HAP-1 (cell line): ENCODE measurements at regions not wholly inside any gene's neighbourhood (a gene's known extent, or its start where the extent isn't known, plus 50 kb on each side); places are given as distances from the start of the nearest gene placed in this dataset.
A peak's percentile ranks its signal among the peaks of the same experiment; 100 is the strongest.

ENCODE experiments used
- DNase-seq, 2 experiments: peaks; one replicate each; pipeline ENCODE4 v3.0.0-alpha.2; 2016 to 2020; ENCODE audit warnings: low spot score in 2 of 2
- H3K27me3 ChIP-seq: fragments of 250-450 bp; sonication (Bioruptor Pico); 2 replicates; pipeline ENCODE4 v1.5.1; 2020; ENCODE audit warnings: low read depth, mild to moderate bottlenecking, moderate library complexity
- H3K36me3 ChIP-seq: fragments of 250-450 bp; sonication (Bioruptor Pico); replicated peaks from 2 replicates; pipeline ENCODE4 v1.5.1; 2020; ENCODE audit warnings: mild to moderate bottlenecking
- H3K4me1 ChIP-seq: fragments of 250-450 bp; sonication (Bioruptor Pico); 2 replicates; pipeline ENCODE4 v1.5.1; 2020; ENCODE audit warnings: mild to moderate bottlenecking
- H3K4me3 ChIP-seq: fragments of 250-450 bp; sonication (Bioruptor Pico); 2 replicates; pipeline ENCODE4 v1.5.1; 2020; ENCODE audit warnings: mild to moderate bottlenecking, moderate library complexity
- H3K9me3 ChIP-seq: fragments of 250-450 bp; sonication (Bioruptor Pico); 2 replicates; pipeline ENCODE4 v1.5.1; 2020; ENCODE audit warnings: mild to moderate bottlenecking, moderate library complexity
- in situ Hi-C: fragments of 300-500 bp; cut with MboI; formaldehyde crosslinking; loops from 3 replicates; pipeline ENCODE4 v1.14.3; 2020; ENCODE audit warnings: low sequenced_read_pairs, inconsistent platforms, mixed read lengths

DNA sequence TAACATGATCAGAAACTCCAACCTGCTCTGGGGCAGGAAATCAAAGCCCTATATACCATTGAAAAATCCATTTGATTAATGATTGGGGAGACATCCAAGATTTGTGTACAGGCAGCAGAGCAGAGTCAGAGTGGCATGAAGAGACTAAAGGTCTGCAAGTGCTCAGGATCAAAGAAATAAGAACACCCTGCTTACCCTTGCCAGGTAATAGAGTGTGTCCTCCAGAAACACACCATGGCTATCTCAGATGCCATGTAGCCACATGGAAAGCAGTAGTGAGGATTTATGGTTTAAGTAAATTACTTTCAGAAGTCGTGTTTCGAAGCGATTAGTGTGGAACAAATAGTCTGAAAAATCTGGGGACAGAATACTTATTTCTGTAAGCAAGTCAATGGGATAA, 592.9 kb downstream of the SUCLG1 start:
- in situ Hi-C loops: no loop called here
- no peak for DNase-seq
- Histone ChIP-seq H3K9me3 (no peaks in the 10 kb centered on the region), H3K27me3 (no peaks in the 10 kb centered on the region), H3K4me3 (no peak overlapping the region), H3K4me1 (no peaks in the 10 kb centered on the region), H3K36me3 (no peaks in the 10 kb centered on the region)

- in situ Hi-C loops: no loop called here
- Histone ChIP-seq H3K4me1 (no peaks in the 10 kb centered on the region), H3K9me3 (no peaks in the 10 kb centered on the region), H3K4me3 (no peak overlapping the region), H3K27me3 (no peaks in the 10 kb centered on the region), H3K36me3 (no peaks in the 10 kb centered on the region)
- DNase-seq: no peak
Observed at GRCh38 chr2:83862600-83862999, 596.5 kb downstream of the SUCLG1 start.

- Histone ChIP-seq H3K4me3 (no peak overlapping the region), H3K36me3 (no peaks in the 10 kb centered on the region), H3K27me3 (no peaks in the 10 kb centered on the region), H3K9me3 (no peaks in the 10 kb centered on the region), H3K4me1 (no peaks in the 10 kb centered on the region)
- in situ Hi-C loops: no loop called here
- DNase-seq: no peak
Observed at GRCh38 chr2:83860320-83860719, 598.8 kb downstream of the SUCLG1 start.

DNA sequence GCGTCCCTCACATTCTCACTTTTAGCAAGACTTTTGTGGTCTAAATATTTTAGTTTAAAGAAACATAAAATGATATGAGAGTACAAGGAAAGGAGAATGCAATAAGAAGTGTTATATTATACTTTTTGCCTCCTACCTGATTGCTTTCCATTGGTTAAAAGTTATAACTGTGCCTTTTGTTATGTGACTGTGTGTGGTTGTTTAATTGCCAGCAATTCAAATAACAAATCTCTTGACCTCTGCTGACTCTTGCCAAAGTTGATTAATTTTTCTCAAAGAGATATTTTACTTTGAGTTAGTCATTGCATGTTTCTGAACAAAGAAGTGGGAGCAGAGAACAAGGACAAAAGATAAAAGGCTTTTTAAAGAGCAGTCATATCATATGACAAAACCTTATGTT, 599.5 kb downstream of the SUCLG1 start:
- no peaks in the 10 kb centered on the region for H3K36me3 ChIP-seq
- DNase-seq: no peak
- H3K4me3 ChIP-seq: no peak overlapping the region
- no peaks in the 10 kb centered on the region for H3K4me1 ChIP-seq
- H3K27me3 ChIP-seq: no peaks in the 10 kb centered on the region
- in situ Hi-C loops: no loop called here
- H3K9me3 ChIP-seq: no peaks in the 10 kb centered on the region

DNA sequence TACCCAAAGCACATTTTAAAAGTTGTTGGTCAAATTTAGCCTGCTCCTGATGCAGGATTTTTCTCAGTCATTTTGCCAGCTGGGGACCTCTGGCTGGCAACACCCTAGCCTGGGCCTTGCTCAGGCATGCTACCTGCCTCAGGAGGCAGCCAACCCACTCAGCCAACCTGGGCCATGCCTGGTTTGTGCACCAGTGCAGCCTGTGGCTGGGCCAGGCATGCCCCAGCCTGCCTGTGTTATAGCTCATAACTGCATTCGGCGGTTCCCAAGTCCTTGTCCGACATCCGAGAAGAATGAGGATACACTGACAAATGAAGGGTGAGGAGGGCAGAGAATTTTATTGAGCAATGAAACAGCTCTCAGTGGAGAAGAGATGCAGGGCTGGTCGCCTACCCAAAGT, 608.0 kb downstream of the SUCLG1 start:
- H3K4me3 ChIP-seq: no peak overlapping the region
- no peaks in the 10 kb centered on the region for H3K9me3 ChIP-seq
- in situ Hi-C loops: no loop called here
- H3K36me3 ChIP-seq: no peaks in the 10 kb centered on the region
- H3K4me1 ChIP-seq: no peaks in the 10 kb centered on the region
- no peaks in the 10 kb centered on the region for H3K27me3 ChIP-seq
- DNase-seq: no peak

- no peaks in the 10 kb centered on the region for H3K36me3 ChIP-seq
- no peak for DNase-seq
- no peaks in the 10 kb centered on the region for H3K9me3 ChIP-seq
- H3K4me3 ChIP-seq: no peak overlapping the region
- in situ Hi-C loops: no loop called here
- no peaks in the 10 kb centered on the region for H3K27me3 ChIP-seq
- H3K4me1 ChIP-seq: no peaks in the 10 kb centered on the region
Observed at GRCh38 chr2:83850071-83850725, 608.9 kb downstream of the SUCLG1 start.

GRCh38 chr2:83844490-83844889, 614.6 kb downstream of the SUCLG1 start:
- H3K4me3 ChIP-seq: no peak overlapping the region
- in situ Hi-C loops: no loop called here
- H3K4me1 ChIP-seq: no peaks in the 10 kb centered on the region
- H3K36me3 ChIP-seq: no peaks in the 10 kb centered on the region
- H3K9me3 ChIP-seq: no peaks in the 10 kb centered on the region
- H3K27me3 ChIP-seq: no peaks in the 10 kb centered on the region
- DNase-seq: no peak

DNA sequence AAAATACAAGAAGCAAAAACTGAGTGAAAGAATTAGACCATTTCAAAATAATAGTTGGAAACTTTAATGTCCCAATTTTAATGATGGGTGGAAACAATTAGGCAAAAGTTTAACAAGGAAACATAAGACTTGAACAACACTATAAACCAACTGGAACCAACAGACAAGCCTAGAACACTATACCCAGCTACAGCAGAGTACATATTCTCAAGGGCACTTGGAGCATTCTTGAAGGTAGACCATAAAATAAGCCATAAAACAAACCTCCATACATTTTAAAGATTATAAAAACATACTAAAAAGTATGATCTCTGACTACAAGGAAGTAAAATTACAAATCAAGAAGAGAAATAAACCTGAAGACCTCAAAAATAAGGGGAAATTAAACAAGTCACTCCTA, 616.7 kb downstream of the SUCLG1 start:
- no peak for DNase-seq
- Histone ChIP-seq H3K4me1 (no peaks in the 10 kb centered on the region), H3K4me3 (no peak overlapping the region), H3K36me3 (no peaks in the 10 kb centered on the region), H3K9me3 (no peaks in the 10 kb centered on the region), H3K27me3 (no peaks in the 10 kb centered on the region)
- in situ Hi-C loops: no loop called here

GRCh38 chr2:83837823-83838222, 621.3 kb downstream of the SUCLG1 start:
- no peaks in the 10 kb centered on the region for H3K4me1 ChIP-seq

GRCh38 chr2:83827618-83828017, 631.5 kb downstream of the SUCLG1 start:
- H3K4me1 ChIP-seq: no peaks in the 10 kb centered on the region
- in situ Hi-C loops: no loop called here

More at GRCh38 chr2:83837823-83838222, 621.3 kb downstream of the SUCLG1 start:
- Histone ChIP-seq H3K9me3 (no peaks in the 10 kb centered on the region), H3K36me3 (no peaks in the 10 kb centered on the region), H3K27me3 (no peaks in the 10 kb centered on the region), H3K4me3 (no peak overlapping the region)
- no peak for DNase-seq
- in situ Hi-C loops: no loop called here

GRCh38 chr2:83826577-83826976, 632.5 kb downstream of the SUCLG1 start:
- in situ Hi-C loops: no loop called here
- no peak for DNase-seq
- Histone ChIP-seq H3K36me3 (no peaks in the 10 kb centered on the region), H3K4me1 (no peaks in the 10 kb centered on the region), H3K27me3 (no peaks in the 10 kb centered on the region), H3K9me3 (no peaks in the 10 kb centered on the region), H3K4me3 (no peak overlapping the region)

More at GRCh38 chr2:83827618-83828017, 631.5 kb downstream of the SUCLG1 start:
- no peaks in the 10 kb centered on the region for H3K27me3 ChIP-seq
- H3K4me3 ChIP-seq: no peak overlapping the region
- peak in 1 of 2 experiments; percentile 15 for DNase-seq
- H3K36me3 ChIP-seq: no peaks in the 10 kb centered on the region
- no peaks in the 10 kb centered on the region for H3K9me3 ChIP-seq

GRCh38 chr2:83823229-83823628, 635.9 kb downstream of the SUCLG1 start:
- in situ Hi-C loops: no loop called here
- H3K4me3 ChIP-seq: no peak overlapping the region
- no peaks in the 10 kb centered on the region for H3K4me1 ChIP-seq
- H3K27me3 ChIP-seq: no peaks in the 10 kb centered on the region
- DNase-seq: no peak
- no peaks in the 10 kb centered on the region for H3K9me3 ChIP-seq
- H3K36me3 ChIP-seq: no peaks in the 10 kb centered on the region

GRCh38 chr2:83817511-83817910, 641.6 kb downstream of the SUCLG1 start:
- in situ Hi-C loops: no loop called here
- H3K9me3 ChIP-seq: no peaks in the 10 kb centered on the region
- DNase-seq: peak in 1 of 2 experiments; percentile 12
- H3K27me3 ChIP-seq: no peaks in the 10 kb centered on the region
- H3K36me3 ChIP-seq: no peaks in the 10 kb centered on the region
- H3K4me1 ChIP-seq: no peaks in the 10 kb centered on the region
- H3K4me3 ChIP-seq: no peak overlapping the region

DNA sequence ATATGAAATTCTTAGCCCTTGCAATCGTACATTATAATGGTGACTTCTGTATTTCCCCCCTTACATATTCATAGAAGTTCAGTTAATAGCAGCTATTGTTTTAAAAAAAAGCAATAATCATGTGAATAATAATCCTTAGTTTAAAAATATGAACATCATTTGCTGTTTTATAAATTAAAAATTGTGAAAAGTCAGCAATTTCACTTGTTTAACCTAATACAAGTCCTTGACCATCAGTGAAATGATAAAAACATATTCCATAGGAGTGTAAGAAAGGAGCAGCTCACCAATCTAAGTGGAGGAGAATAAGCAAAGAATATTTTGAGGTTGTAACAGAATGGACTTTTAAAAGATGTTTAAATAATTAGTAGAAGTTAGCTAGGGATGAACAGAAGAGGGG, 650.2 kb downstream of the SUCLG1 start:
- H3K36me3 ChIP-seq: no peaks in the 10 kb centered on the region

DNA sequence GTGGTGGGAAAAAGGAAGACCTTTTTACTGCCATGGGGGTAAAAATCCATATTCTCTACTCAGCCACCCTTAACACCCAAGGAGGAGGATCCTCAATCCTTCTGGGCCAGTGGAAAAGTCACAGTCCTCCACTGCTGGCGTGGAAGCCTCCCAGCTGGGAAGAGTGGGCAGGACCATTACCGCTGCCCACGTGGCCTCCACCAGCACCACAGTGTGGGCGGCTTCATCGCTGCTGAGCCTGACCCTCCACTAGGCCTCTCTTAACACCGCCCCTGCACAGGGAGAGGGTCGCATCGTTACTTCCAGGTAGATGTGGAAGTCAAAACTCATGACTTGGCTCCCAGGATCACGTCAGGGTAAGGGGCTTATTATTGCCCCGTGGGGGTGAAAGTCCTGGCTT, 656.5 kb downstream of the SUCLG1 start:
- H3K4me1 ChIP-seq: no peaks in the 10 kb centered on the region
- in situ Hi-C loops: no loop called here

More for the DNA sequence above, 650.2 kb downstream of the SUCLG1 start:
- DNase-seq: no peak
- no peaks in the 10 kb centered on the region for H3K9me3 ChIP-seq
- no peak overlapping the region for H3K4me3 ChIP-seq
- no peaks in the 10 kb centered on the region for H3K27me3 ChIP-seq
- in situ Hi-C loops: no loop called here
- no peaks in the 10 kb centered on the region for H3K4me1 ChIP-seq

More for the DNA sequence above, 656.5 kb downstream of the SUCLG1 start:
- Histone ChIP-seq H3K36me3 (no peaks in the 10 kb centered on the region), H3K4me3 (no peak overlapping the region), H3K27me3 (no peaks in the 10 kb centered on the region), H3K9me3 (no peaks in the 10 kb centered on the region)
- DNase-seq: no peak
